GM19035 (cell line): ENCODE measurements at regions not wholly inside any gene's neighbourhood (a gene's known extent, or its start where the extent isn't known, plus 50 kb on each side); places are given as distances from the start of the nearest gene placed in this dataset.

Experiments used
- ATAC-seq: cut with Tn5 transposase; IDR thresholded peaks from one replicate; pipeline ENCODE4 v1.9.1; 2021; ENCODE audit not compliant: unreplicated experiment

DNA sequence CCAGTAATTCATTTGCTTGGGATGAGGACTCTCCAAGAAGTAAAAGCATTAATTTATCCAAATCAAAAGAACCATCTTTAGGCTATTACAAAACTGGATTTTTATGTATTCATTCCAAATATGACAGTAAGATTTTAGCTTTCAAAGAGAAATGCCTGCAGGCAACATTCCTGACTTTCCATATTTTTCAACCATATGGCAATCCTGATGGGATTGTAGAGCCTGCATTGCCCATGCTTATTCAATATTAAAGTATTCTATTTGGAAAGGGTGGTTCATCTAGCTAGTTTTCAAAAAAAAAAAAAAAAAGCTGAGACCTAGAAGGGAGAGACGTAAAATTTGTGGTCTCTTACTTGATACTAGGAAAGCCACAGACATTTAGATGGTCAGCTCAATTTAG, 1253.7 kb downstream of the LRFN5 start:
- no peak for ATAC-seq

DNA sequence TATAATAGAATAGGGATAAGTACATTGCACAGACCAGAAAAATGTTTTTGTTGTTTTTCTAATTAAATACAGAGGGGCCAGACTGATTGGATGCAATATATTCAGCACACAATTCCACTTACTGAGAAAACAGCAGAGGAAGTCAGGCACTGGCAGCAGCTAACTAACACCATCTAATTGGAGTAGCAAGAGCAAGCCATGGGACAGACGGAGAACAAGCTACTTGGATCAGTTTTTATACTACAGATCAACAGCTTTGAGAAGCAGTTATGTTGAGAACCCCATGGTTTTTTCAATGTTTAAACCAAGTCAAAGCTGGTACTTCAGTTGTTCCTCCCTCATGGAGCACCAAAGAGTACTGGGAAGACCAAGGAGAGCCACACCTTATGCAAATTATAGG, 1249.4 kb downstream of the LRFN5 start:
- no peak for ATAC-seq

DNA sequence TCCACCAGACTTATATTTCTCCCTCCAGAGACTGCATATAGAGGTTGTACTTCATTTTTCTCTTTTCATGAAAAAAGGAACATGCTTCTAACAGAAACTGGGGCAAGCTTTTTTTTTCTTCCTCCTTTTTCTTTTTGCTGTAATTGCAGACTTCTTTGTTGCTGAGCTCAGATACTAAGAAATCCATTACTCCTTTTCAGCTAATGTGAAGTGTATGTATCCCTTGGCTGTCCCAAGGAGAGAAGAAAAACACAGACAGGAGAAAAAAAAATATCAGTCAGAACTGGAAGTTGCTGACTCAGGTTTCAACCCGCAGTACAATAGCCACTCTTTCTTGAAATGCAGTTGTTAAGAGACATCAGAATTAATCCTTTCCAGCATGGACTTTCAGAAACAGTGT, 1248.4 kb downstream of the LRFN5 start:
- ATAC-seq: no peak

DNA sequence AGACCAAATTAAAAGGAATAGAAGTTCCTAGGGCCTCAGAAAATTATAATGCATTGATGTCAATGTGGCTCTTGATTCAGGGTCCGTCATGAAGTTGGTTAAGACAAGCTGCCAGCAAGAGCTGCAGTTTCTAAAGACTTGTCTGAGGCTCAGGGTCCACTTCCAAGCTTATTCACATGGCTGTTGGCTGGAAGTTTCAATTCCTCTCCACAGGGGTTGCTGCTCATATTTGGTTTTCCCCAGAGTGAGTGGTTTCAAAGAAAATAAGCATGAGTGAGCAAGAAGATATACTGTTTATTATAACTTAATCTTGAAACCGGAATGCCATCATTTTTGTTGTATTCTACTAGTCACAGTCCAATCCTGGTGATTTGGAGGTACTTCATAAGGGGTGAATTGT, 1247.4 kb downstream of the LRFN5 start:
- ATAC-seq: no peak

DNA sequence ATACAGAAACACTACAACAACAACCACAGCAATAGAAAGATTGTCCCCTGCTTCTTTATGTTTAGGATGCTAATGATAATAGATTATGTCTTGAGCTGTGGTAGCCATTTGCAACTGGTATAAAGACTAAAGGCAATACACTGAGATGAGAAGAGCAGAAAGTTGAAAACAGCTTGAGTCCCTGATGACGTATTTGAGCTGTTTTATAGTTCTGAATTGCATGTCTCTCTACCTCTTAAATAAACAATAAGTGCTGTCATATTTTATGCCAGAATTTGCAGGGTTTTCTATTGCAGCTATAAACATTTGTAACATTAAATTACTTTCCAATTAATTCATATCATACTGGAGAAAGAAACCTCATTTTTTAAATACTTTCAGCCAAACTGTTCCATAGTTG, 1242.0 kb downstream of the LRFN5 start:
- no peak for ATAC-seq

DNA sequence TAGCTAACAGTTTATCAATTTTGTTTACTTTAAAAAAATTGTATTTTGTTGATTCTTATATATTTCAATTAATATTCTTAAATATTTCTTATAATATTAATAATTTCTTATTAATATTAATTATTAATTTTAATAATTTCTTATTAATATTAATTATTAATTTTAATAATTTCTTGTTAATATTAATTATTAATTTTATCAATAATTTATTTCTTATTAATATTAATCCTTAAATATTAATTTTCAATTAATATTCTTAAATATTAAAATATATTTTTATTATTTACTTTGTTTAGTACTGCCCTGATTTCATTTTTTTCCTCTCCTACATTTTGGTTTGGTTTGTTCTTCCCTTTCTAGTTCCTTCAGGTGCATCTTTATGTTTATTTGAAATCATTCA, 1208.1 kb downstream of the LRFN5 start:
- no peak for ATAC-seq

DNA sequence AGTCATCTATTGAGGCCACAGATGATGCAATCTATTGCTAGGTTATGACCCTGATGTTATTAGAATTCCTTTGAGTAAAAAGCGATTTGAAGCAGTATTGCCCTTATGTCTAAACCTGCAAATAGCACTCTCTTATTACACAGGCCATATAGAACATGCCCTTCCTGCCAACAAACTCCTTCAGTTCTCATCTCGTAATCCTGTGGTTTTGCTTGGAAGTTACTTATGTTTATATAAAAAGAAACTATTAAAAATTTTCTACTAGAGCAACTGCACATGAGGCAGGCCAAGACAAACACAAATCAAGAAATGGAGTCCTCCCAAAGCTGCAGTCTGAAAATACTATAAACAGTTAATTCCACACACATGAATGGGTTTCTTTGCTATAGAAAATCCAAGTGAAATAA, 1200.2 kb downstream of the LRFN5 start:
- no peak for ATAC-seq

DNA sequence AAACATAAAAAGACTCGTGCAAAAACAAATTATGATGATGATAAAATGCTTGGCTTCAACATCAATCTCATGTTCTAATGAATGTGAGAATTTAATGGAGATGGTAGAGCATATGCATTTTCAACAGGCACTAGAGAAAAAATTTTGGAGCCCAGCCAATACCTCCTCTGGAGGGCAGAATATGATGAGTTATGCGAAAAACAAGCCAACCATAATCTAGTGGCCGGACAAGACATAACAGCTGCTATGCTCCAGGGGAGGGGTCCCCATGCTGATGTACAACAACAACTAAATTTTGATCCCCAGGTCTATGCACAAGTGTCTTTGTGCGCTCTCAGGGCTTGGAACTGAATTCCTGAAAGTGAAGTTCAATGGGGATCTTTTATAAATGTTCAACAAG, 1197.5 kb downstream of the LRFN5 start:
- ATAC-seq: no peak

DNA sequence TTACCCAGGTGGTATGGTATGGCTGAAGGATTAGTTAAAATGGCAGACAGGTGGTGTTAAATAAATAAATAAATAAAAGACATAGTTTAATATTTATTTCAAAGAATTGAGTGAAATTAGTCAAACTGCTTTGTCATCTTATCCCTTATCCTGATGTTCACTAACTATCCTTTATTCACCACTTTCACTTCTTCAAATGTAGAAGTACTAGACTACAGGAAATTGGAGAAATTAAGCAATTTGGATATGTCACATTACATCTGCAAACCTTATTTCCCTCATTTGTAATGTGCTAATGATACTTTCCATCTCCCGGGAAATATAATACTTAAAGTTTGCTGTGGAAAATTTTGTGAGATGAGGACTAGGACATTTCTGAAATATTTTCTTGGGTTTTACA, 1195.7 kb downstream of the LRFN5 start:
- no peak for ATAC-seq

DNA sequence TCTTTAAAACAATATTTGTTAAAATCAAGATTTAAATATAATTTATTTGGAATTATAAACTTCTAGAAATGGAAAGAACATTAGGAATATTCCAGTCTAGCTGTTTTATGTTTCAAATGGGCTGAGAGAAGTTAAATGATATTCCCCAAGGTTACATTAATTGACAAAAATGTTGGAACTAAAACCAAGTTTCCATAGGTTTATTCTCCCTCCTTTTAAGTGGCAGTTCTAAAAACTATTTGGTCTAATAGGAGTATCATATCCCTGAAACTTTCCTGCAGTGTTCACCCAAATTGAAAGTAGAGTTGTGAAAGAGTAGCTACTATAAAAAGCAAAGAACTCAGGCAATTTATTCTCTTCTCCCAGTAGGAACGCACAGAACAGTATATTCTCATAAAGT, 1185.5 kb downstream of the LRFN5 start:
- no peak for ATAC-seq

DNA sequence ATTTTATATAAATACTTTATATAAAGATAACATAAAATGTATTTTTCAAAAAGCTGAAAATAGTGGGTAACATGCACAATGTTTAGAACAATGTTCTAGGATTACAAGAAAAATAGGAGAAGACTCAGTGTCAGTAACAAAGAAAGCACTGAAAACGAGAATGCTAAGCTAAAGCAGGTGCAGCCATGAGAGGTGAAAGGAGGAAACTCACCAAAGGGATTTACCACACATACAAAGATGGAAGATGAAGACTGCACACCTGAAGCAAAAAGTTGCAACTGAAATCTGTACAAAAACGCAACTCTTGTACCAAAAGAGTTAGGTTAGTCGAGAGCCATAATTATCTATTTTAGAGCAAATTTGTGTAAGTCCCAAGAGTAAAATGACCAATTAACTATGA, 1176.1 kb downstream of the LRFN5 start:
- ATAC-seq: no peak

DNA sequence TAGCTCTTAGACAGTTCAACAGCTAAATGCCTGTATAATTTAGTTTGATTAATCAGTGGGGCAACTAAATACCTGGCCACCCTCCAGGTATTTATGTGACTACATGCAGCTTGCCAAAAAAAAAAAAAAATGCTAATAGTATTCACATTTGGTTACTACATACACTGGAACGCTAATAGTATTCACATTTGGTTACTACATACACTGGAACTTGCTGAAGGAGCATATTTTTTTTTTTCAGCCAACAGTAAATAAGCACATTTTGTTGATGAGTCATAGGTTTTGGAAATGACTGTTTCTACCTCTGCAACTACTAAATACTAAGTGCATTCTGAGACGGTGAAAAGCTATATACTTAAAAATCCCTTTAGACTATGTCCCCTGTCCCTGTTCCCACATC, 1172.3 kb downstream of the LRFN5 start:
- ATAC-seq: no peak

DNA sequence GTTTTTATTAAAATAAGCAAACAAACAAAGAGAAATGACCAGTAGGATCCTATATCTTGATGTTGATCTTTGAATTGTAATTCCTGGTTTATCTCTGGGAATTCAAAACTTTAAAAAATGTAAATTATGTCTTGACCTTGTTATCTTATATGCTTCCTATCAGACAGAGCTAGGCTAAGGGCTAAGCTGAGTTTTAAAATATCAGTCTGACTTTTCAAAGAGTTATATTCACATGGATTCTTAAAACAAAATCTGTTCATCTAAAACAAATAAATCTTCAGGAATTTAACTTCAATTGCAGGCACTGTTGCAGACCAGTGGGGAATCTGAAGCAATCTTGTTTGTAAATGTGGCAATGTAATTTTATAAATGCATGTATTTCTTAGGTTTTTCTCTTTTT, 1144.1 kb downstream of the LRFN5 start:
- ATAC-seq: no peak

DNA sequence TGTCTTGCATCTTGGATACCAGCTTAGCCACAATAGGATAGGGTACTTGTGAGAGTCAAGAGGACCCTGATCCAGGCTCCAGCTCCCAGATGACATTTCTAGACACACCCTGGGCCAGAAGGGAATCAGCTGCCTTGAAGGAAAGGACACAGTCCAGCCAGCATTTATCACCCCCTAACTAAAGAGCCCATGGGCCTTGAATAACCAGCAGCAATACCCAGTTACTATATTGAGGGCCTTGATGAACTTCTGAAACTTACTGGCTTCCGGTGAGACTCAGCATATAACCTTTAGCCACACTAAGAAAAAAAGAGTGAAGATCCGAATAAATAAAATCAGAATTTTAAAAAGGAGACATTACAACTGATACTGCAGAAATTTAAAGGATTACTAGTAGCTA, 1135.4 kb downstream of the LRFN5 start:
- no peak for ATAC-seq

DNA sequence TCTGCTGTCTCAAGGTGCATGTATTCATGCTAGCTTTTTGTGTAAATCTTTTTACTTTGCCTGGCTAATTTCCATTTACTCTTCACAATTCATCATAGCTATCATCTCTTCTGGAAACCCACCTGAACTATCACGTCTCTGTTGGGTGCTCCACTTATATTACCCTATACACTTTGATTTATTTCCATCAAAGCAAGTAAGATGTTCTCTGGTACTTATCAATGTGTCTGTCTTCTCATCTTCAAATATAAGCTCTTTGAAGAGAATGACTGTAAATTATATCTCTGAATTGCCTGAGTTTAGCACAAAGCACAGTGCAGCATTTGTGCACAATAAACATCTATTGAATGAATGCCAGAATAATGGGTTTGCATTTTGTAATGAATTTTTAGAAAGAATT, 1129.7 kb downstream of the LRFN5 start:
- no peak for ATAC-seq

DNA sequence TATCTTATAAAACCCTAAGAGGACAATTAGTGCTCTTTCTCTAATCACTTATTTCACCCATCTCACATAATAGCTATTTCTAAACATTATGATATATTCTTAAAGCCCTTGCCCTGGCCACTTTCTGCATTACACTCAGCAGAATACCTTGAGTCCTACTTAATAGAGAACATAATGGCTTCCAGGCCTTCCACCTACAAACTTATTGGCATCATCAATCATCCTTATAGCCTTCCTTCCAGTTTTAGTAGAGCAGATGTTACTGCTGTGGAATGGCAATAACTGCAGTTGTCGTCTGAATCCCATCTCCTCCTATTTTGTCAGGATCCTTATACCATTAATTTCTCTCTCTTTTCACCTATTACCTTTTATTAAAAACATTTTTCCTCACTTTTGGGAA, 1127.4 kb downstream of the LRFN5 start:
- no peak for ATAC-seq

DNA sequence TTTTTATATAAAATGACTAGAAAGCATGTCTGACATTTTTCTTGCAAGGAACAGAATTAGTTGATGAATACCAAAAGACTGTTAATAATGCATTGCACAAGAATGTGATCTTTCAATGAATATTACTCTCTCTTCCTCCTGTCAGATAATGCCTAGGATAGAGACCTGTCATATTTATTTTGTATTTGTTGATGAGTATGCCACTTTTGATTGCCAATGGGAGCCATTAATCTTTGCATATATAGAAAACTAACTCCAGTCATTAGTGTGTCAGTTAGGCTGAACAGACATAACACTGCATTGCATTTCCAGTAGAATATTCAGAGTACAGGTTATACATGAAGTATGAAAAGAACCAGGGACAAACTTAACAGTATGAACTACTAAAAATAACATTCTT, 1125.3 kb downstream of the LRFN5 start:
- no peak for ATAC-seq

DNA sequence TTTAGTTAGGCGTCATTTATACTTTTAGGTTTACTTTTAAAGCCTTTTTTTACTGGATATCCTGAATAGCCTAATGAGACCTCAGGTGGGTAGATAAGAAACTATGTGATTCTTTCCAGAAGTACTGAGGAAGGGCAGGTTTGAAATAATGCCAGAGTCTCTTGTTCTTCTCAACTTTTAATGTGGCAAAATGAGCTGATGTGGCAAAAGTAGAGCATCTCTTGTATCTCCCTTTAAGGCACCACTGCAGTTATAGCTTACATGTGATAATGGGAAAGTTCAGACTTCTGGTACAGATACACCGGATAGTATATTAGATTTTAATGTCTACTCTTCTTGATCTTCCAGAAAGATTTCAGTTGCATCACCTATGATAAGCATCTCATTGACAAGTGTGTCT, 1124.8 kb downstream of the LRFN5 start:
- ATAC-seq: no peak

DNA sequence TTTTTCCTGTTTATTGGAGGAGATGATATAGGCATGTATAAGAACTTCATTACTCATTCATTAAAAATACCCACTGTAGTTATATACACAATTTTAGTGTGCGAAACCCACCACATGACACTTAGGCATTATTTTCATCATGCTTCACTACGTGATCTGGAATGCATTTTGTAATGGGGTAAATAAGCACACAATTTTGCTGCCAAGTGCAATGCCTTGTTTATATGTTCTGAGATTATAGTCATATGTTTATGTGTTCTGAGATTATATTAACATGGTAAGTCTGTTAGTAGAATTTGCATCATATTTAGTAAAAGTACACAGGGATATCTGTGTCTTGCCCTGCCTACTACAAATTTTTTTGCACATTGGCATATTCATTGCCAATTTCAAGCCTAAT, 1123.0 kb downstream of the LRFN5 start:
- no peak for ATAC-seq

DNA sequence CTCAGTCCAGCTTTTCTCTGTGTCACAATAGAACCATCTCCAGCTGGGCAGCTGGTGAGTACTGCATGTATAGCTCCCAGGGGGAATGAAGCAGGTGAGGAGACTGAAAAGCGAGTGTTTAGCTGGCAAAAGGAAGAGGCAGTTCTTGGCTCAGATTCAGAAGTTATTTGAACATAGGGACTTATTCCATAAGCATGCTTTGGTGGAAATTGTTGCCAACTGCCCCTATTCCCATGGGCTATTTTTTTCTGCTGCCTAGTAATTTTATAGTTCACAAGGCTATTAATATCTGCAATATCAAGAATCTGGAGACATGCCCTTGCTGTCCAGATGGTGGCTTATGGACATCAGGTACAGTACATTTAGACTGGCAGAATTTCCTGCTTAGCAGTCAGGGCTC, 1112.7 kb downstream of the LRFN5 start:
- no peak for ATAC-seq

DNA sequence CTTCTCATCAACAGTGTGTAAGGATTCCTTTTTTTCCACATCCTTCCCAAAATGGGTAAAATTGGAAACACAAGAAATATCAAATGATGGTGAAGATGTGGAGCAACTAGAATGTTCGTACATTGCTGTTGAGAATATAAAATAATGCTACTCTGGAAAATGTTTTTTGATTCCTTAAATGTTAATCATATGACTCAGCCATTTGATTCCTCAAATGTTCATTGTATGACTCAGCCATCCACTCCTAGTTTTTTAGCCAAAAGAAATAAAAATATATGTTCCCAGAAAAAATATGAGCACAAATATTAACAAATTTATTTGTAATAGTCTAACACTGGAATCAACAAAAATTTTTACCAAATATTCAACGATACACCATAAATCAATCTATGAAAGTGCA, 1108.6 kb downstream of the LRFN5 start:
- ATAC-seq: no peak

DNA sequence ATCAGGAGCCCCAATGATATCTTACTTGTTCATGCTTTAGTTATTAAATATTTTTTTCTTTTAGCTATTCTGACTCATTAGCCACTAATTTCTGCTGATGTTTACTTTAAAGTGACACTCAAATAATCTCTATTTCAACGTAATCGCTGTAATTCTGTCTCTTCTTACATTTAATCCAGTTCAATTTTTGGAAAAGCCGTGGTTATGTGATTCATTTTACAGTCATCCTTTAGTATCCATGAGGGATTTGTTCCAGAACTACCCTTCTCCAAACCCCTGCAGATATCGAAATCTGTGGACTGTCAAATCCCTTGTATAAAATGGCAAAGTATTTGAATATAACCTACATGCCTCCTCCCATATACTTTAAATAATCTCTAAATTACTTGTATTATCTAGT, 1103.4 kb downstream of the LRFN5 start:
- no peak for ATAC-seq

DNA sequence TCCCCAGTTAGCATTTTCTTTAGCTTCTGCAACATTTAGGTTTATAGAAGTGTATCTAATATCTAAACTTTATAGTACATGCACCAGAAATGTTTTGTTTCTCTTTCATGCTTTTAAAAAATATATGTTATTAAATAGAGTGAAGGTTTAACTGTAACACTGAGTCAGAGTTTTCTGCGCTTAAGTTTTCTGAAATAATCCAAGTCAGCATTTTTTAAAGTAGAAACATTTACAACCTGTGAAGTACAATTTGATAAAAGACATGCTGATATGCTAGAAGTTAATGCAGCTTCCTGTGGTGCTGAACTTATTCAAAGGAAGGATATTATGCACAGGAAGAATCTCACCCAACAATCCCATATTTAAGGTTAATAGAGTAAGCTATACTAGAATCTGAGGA, 1096.8 kb downstream of the LRFN5 start:
- no peak for ATAC-seq

DNA sequence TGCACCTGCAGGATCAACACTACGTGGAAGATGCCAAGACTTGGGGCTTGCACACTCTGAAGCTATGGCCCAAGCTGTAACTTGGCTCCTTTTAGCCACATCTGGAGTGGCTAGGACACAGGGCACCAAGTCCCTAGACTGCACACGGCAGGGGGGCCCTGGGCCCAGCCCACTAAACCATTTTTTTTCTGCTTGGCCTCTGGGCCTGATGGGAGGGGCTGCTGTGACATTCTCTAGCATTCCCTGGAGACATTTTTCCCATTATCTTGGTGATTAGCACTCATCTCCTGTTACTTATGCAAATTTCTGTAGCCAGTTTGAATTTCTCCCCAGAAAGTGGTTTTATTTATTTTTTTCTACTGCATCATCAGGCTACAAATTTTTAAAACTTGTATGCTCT, 1080.7 kb downstream of the LRFN5 start:
- no peak for ATAC-seq
